ENCODE measurements at regions not wholly inside any gene's neighbourhood (a gene's known extent, or its start where the extent isn't known, plus 50 kb on each side); places are given as distances from the start of the nearest gene placed in this dataset.
"Not testable (repeated sequence)": the region's sequence is repeated elsewhere in the genome, so short reads cannot be mapped to it uniquely, and the experiment has no call there.

- ChIA-PET CTCF (no interaction called here), POLR2A (no interaction called here)
- Mint-ChIP-seq H3K9me3 (no peaks in the 10 kb centered on the region), H3K27ac (no peak overlapping the region), H3K4me3 (no peak overlapping the region), H3K36me3 (no peaks in the 10 kb centered on the region), H3K27me3 (peaks cover 3% of the 10 kb centered on the region), H3K4me1 (ENCODE audit: low read depth) (no peaks in the 10 kb centered on the region)
- intact Hi-C loops (cut with micrococcal nuclease) = no loop called here
- no peak for DNase-seq
Observed at GRCh38 chr14:76289276-76289675, 86.7 kb upstream of the ESRRB start.

GRCh38 chr14:76292561-76292960, 83.4 kb upstream of the ESRRB start:
- intact Hi-C loops (cut with micrococcal nuclease) = no loop called here
- no peak overlapping the region for H3K27ac Mint-ChIP-seq
- H3K36me3 Mint-ChIP-seq = no peaks in the 10 kb centered on the region

GRCh38 chr14:76293221-76293620, 82.7 kb upstream of the ESRRB start:
- H3K9me3 Mint-ChIP-seq = no peaks in the 10 kb centered on the region
- H3K4me1 Mint-ChIP-seq (ENCODE audit: low read depth) = no peaks in the 10 kb centered on the region

More at GRCh38 chr14:76292561-76292960, 83.4 kb upstream of the ESRRB start:
- DNase-seq = no peak
- Mint-ChIP-seq H3K4me1 (ENCODE audit: low read depth) (no peaks in the 10 kb centered on the region), H3K9me3 (no peaks in the 10 kb centered on the region), H3K4me3 (no peak overlapping the region), H3K27me3 (peaks cover 5% of the 10 kb centered on the region)
- ChIA-PET POLR2A (no interaction called here), CTCF (no interaction called here)

GRCh38 chr14:76293923-76294322, 82.0 kb upstream of the ESRRB start:
- ChIA-PET POLR2A (no interaction called here), CTCF (no interaction called here)
- no peaks in the 10 kb centered on the region for H3K4me1 Mint-ChIP-seq (ENCODE audit: low read depth)
- H3K36me3 Mint-ChIP-seq = no peaks in the 10 kb centered on the region
- peaks cover 13% of the 10 kb centered on the region for H3K27me3 Mint-ChIP-seq
- H3K4me3 Mint-ChIP-seq = no peak overlapping the region
- DNase-seq = no peak
- no peaks in the 10 kb centered on the region for H3K9me3 Mint-ChIP-seq
- no peak overlapping the region for H3K27ac Mint-ChIP-seq
- intact Hi-C loops (cut with micrococcal nuclease) = no loop called here

More at GRCh38 chr14:76293221-76293620, 82.7 kb upstream of the ESRRB start:
- H3K27ac Mint-ChIP-seq = no peak overlapping the region
- intact Hi-C loops (cut with micrococcal nuclease) = no loop called here
- H3K27me3 Mint-ChIP-seq = peaks cover 7% of the 10 kb centered on the region
- POLR2A ChIA-PET = no interaction called here
- DNase-seq = no peak
- CTCF ChIA-PET = no interaction called here
- H3K36me3 Mint-ChIP-seq = no peaks in the 10 kb centered on the region
- no peak overlapping the region for H3K4me3 Mint-ChIP-seq

- CTCF ChIA-PET = no interaction called here
- H3K4me1 Mint-ChIP-seq (ENCODE audit: low read depth) = no peaks in the 10 kb centered on the region
- no peaks in the 10 kb centered on the region for H3K36me3 Mint-ChIP-seq
Observed at GRCh38 chr14:76294876-76295275, 81.1 kb upstream of the ESRRB start.

GRCh38 chr14:76298896-76299295, 77.0 kb upstream of the ESRRB start:
- Mint-ChIP-seq H3K36me3 (no peaks in the 10 kb centered on the region), H3K4me3 (no peak overlapping the region), H3K27me3 (peaks cover 15% of the 10 kb centered on the region), H3K27ac (no peak overlapping the region), H3K4me1 (ENCODE audit: low read depth) (no peaks in the 10 kb centered on the region), H3K9me3 (no peaks in the 10 kb centered on the region)
- ChIA-PET CTCF (no interaction called here), POLR2A (no interaction called here)
- no peak for DNase-seq
- intact Hi-C loops (cut with micrococcal nuclease) = no loop called here

More at GRCh38 chr14:76294876-76295275, 81.1 kb upstream of the ESRRB start:
- intact Hi-C loops (cut with micrococcal nuclease) = no loop called here
- H3K27me3 Mint-ChIP-seq = peaks cover 13% of the 10 kb centered on the region
- H3K27ac Mint-ChIP-seq = no peak overlapping the region
- DNase-seq = no peak
- H3K4me3 Mint-ChIP-seq = no peak overlapping the region
- H3K9me3 Mint-ChIP-seq = no peaks in the 10 kb centered on the region
- POLR2A ChIA-PET = no interaction called here

- DNase-seq; intact Hi-C loops (cut with micrococcal nuclease); POLR2A ChIA-PET; H3K9me3 Mint-ChIP-seq; H3K4me3 Mint-ChIP-seq; H3K27ac Mint-ChIP-seq; H3K36me3 Mint-ChIP-seq; H3K4me1 Mint-ChIP-seq (ENCODE audit: low read depth): not testable (repeated sequence)
- H3K27me3 Mint-ChIP-seq = peaks cover 16% of the 10 kb centered on the region
- CTCF ChIA-PET = interaction anchor here (1.3 kb wide), 1 partner anchor 252 kb away, joined by 5 read pairs; no protein-coding TSS in a partner anchor
Observed at GRCh38 chr14:76303188-76303587, 72.7 kb upstream of the ESRRB start.

GRCh38 chr14:76304536-76305267, 71.2 kb upstream of the ESRRB start:
- Mint-ChIP-seq H3K27me3 (peaks cover 9% of the 10 kb centered on the region), H3K4me1 (ENCODE audit: low read depth) (no peaks in the 10 kb centered on the region), H3K4me3 (no peak overlapping the region), H3K36me3 (no peaks in the 10 kb centered on the region), H3K27ac (no peak overlapping the region), H3K9me3 (no peaks in the 10 kb centered on the region)
- no peak for DNase-seq
- ChIA-PET CTCF (no interaction called here), POLR2A (no interaction called here)
- intact Hi-C loops (cut with micrococcal nuclease) = no loop called here

GRCh38 chr14:76305268-76305826, 70.6 kb upstream of the ESRRB start:
- DNase-seq = no peak
- H3K27me3 Mint-ChIP-seq = peaks cover 10% of the 10 kb centered on the region
- ChIA-PET CTCF (no interaction called here), POLR2A (no interaction called here)
- no peak overlapping the region for H3K4me3 Mint-ChIP-seq
- no peaks in the 10 kb centered on the region for H3K9me3 Mint-ChIP-seq
- intact Hi-C loops (cut with micrococcal nuclease) = no loop called here
- no peaks in the 10 kb centered on the region for H3K36me3 Mint-ChIP-seq
- no peak overlapping the region for H3K27ac Mint-ChIP-seq
- H3K4me1 Mint-ChIP-seq (ENCODE audit: low read depth) = peaks cover 1% of the 10 kb centered on the region

GRCh38 chr14:76306131-76306530, 69.8 kb upstream of the ESRRB start:
- peaks cover 16% of the 10 kb centered on the region for H3K27me3 Mint-ChIP-seq
- ChIA-PET POLR2A (no interaction called here), CTCF (no interaction called here)
- no peaks in the 10 kb centered on the region for H3K9me3 Mint-ChIP-seq
- H3K36me3 Mint-ChIP-seq = no peaks in the 10 kb centered on the region
- intact Hi-C loops (cut with micrococcal nuclease) = no loop called here
- DNase-seq = no peak
- peaks cover 8% of the 10 kb centered on the region for H3K4me1 Mint-ChIP-seq (ENCODE audit: low read depth)
- H3K27ac Mint-ChIP-seq = no peak overlapping the region
- H3K4me3 Mint-ChIP-seq = no peak overlapping the region

GRCh38 chr14:76307786-76308780, 67.9 kb upstream of the ESRRB start:
- POLR2A ChIA-PET = no interaction called here
- Mint-ChIP-seq H3K36me3 (no peaks in the 10 kb centered on the region), H3K27me3 (peaks cover 18% of the 10 kb centered on the region), H3K9me3 (no peaks in the 10 kb centered on the region), H3K27ac (no peak overlapping the region), H3K4me3 (no peak overlapping the region), H3K4me1 (ENCODE audit: low read depth) (peaks cover 8% of the 10 kb centered on the region)
- intact Hi-C loops (cut with micrococcal nuclease) = no loop called here
- DNase-seq = no peak
- CTCF ChIA-PET = no interaction called here

- Mint-ChIP-seq H3K4me1 (ENCODE audit: low read depth) (peaks cover 8% of the 10 kb centered on the region), H3K9me3 (no peaks in the 10 kb centered on the region), H3K27me3 (peaks cover 19% of the 10 kb centered on the region), H3K4me3 (no peak overlapping the region), H3K27ac (no peak overlapping the region), H3K36me3 (no peaks in the 10 kb centered on the region)
- intact Hi-C loops (cut with micrococcal nuclease) = no loop called here
- no peak for DNase-seq
- POLR2A ChIA-PET = interaction anchor here (0.5 kb wide), 1 partner anchor 1746 kb away, joined by 3 read pairs; no protein-coding TSS in a partner anchor
- CTCF ChIA-PET = no interaction called here
Observed at GRCh38 chr14:76309572-76310162, 66.3 kb upstream of the ESRRB start.

All from activated CD4-positive, alpha-beta memory T cell treated with anti-CD3 and anti-CD28 coated beads for 36 hours (primary cell).